B cell (primary cell): ENCODE measurements at regions not wholly inside any gene's neighbourhood (a gene's known extent, or its start where the extent isn't known, plus 50 kb on each side); places are given as distances from the start of the nearest gene placed in this dataset.

ENCODE experiments used
- ATAC-seq: fragments of 200-7000 bp; cut with Tn5 transposase; one replicate; pipeline ENCODE4 v1.10.0; 2021; ENCODE audit warnings: low read depth, mild to moderate bottlenecking, moderate number of reproducible peaks, moderate library complexity
- CTCF ChIA-PET: fragments of 350-600 bp; sonication (Branson Sonifier 250); formaldehyde crosslinking; loops from one replicate; lab custom pipeline; 2021; ENCODE audit warnings: antibody characterized with exemption, inconsistent platforms; lab: Charles Lee
- POLR2A ChIA-PET: fragments of 350-600 bp; sonication (Branson Sonifier 250); formaldehyde crosslinking; loops from one replicate; lab custom pipeline; 2021; ENCODE audit warnings: antibody characterized with exemption; lab: Charles Lee
- DNase-seq: peaks from one replicate; pipeline ENCODE4 v3.0.0; 2013
- H2AFZ ChIP-seq: 2 replicates; pipeline ENCODE4 v1.6.1; 2012; ENCODE audit warnings: mild to moderate bottlenecking, low read depth, low read length; ENCODE audit not compliant: insufficient read depth, poor library complexity, severe bottlenecking
- H3K27ac ChIP-seq, 2 donors: 1 replicate in 1 of 2; 2 replicates in 1 of 2; pipeline ENCODE4 v1.5.1; 2012 to 2013; ENCODE audit warnings: low read length in 2 of 2, mild to moderate bottlenecking in 2 of 2, moderate library complexity in 1 of 2
- H3K27me3 ChIP-seq, 4 experiments: fragments of 200-600 bp in 1 of 4; sonication (generic) in 1 of 4; replicated peaks in 1 of 4; 1 replicate in 2 of 4; 2 replicates in 2 of 4; pipeline versions ENCODE4 v1.6.1 to v1.7.0; 2013 to 2016; ENCODE audit warnings: low read length in 3 of 4, mild to moderate bottlenecking in 2 of 4, mixed read lengths in 1 of 4, moderate library complexity in 1 of 4; ENCODE audit not compliant: insufficient read depth in 4 of 4, control insufficient read depth in 3 of 4; ENCODE audit errors: control extremely low read depth in 1 of 4
- H3K36me3 ChIP-seq, 2 experiments: replicated peaks in 1 of 2; 1 replicate in 1 of 2; 2 replicates in 1 of 2; pipeline versions ENCODE4 v1.6.1 to v1.7.1; 2013; ENCODE audit warnings: low read length in 1 of 2; ENCODE audit not compliant: insufficient read depth in 2 of 2, control insufficient read depth in 1 of 2; ENCODE audit errors: control extremely low read depth in 1 of 2, extremely low read depth in 1 of 2
- H3K4me1 ChIP-seq, 2 donors: fragments of 200-600 bp in 1 of 2; sonication (generic) in 1 of 2; 1 replicate in 1 of 2; 2 replicates in 1 of 2; pipeline versions ENCODE4 v1.5.1 to v1.6.1; 2013 to 2017; ENCODE audit warnings: low read length in 2 of 2; ENCODE audit not compliant: control insufficient read depth in 2 of 2, insufficient read depth in 2 of 2
- H3K4me2 ChIP-seq: replicated peaks from 2 replicates; pipeline ENCODE3; 2012; ENCODE audit warnings: mild to moderate bottlenecking, low read depth, low read length; ENCODE audit not compliant: poor library complexity, severe bottlenecking
- H3K4me3 ChIP-seq, 5 experiments: fragments of 200-600 bp in 1 of 5; sonication (generic) in 1 of 5; 1 replicate in 3 of 5; 2 replicates in 2 of 5; pipeline versions ENCODE4 v1.5.1 to v1.7.0; 2011 to 2016; ENCODE audit warnings: low read length in 4 of 5, mild to moderate bottlenecking in 4 of 5, low read depth in 2 of 5, control low read depth in 1 of 5, moderate library complexity in 1 of 5; ENCODE audit not compliant: insufficient read depth in 1 of 5; ENCODE audit errors: control extremely low read depth in 1 of 5, extremely low read depth in 1 of 5
- H3K79me2 ChIP-seq: fragments of 200-600 bp; sonication (generic); one replicate; pipeline ENCODE4 v1.6.0; 2016; ENCODE audit warnings: low read length; ENCODE audit not compliant: control insufficient read depth, insufficient read depth
- H3K9ac ChIP-seq: fragments of 200-600 bp; sonication (generic); 2 replicates; pipeline ENCODE4 v1.6.1; 2017; ENCODE audit warnings: mild to moderate bottlenecking, low read length, moderate library complexity
- H3K9me3 ChIP-seq, 3 donors: one replicate each; pipeline versions ENCODE4 v1.6.1 to v1.7.1; 2013; ENCODE audit warnings: low read length in 2 of 3; ENCODE audit not compliant: control insufficient read depth in 2 of 3, insufficient read depth in 1 of 3; ENCODE audit errors: control extremely low read depth in 1 of 3
- H4K20me1 ChIP-seq: 2 replicates; pipeline ENCODE4 v1.6.0; 2012; ENCODE audit warnings: mild to moderate bottlenecking, low read length; ENCODE audit not compliant: insufficient read depth, control insufficient read depth, poor library complexity, severe bottlenecking
- H3K27ac Mint-ChIP-seq: one replicate; pipeline ENCODE4 v1.8.0; 2021; ENCODE audit warnings: mixed read lengths
- H3K27me3 Mint-ChIP-seq: one replicate; pipeline ENCODE4 v1.8.0; 2021; ENCODE audit warnings: mixed read lengths
- H3K4me1 Mint-ChIP-seq: one replicate; pipeline ENCODE4 v1.8.0; 2021; ENCODE audit warnings: mixed read lengths
- H3K4me3 Mint-ChIP-seq: one replicate; pipeline ENCODE4 v1.8.0; 2021; ENCODE audit warnings: mixed read lengths
- H3K9me3 Mint-ChIP-seq: one replicate; pipeline ENCODE4 v1.8.0; 2022; ENCODE audit warnings: mixed read lengths; ENCODE audit not compliant: insufficient read depth
- CTCF ChIP-seq: fragments of 200-600 bp; IDR thresholded peaks from one replicate; pipeline ENCODE4 v1.8.0; 2022; ENCODE audit warnings: antibody characterized with exemption, mild to moderate bottlenecking
- EZH2 ChIP-seq: IDR thresholded peaks from 2 replicates; pipeline ENCODE4 v1.6.1; 2012; ENCODE audit warnings: borderline replicate concordance, low read depth, mild to moderate bottlenecking, moderate library complexity, low read length; ENCODE audit not compliant: insufficient read depth, poor library complexity, severe bottlenecking
- WGBS: methylation state at CpG from one replicate; pipeline ENCODE4 v1.1.5; 2013; ENCODE audit warnings: missing lambda C conversion rate; ENCODE audit not compliant: insufficient coverage; 5-methylcytosine and 5-hydroxymethylcytosine counted together
- intact Hi-C: fragments of 100-400 bp; cut with micrococcal nuclease; formaldehyde crosslinking; loops from one replicate; pipeline ENCODE4 v1.10.0; 2022

GRCh38 chr6:140923048-140923447, 1209.7 kb upstream of the GJE1 start:
- ChIA-PET CTCF (no interaction called here), POLR2A (no interaction called here)
- TF ChIP-seq EZH2: no peak
- TF ChIP-seq CTCF: no peak
- Histone ChIP-seq H4K20me1 (no peaks in the 10 kb centered on the region), H3K4me3 (no peak overlapping the region), H3K4me1 (no peaks in the 10 kb centered on the region), H3K79me2 (no peaks in the 10 kb centered on the region), H3K9ac (no peak overlapping the region), H2AFZ (no peak overlapping the region), H3K9me3 (no peaks in the 10 kb centered on the region), H3K27ac (no peak overlapping the region), H3K4me2 (no peak overlapping the region), H3K27me3 (no peaks in the 10 kb centered on the region), H3K36me3 (no peaks in the 10 kb centered on the region)
- H3K27ac Mint-ChIP-seq: no peak overlapping the region
- no peak for DNase-seq
- no CpG with 5 or more reads among the region's 1 CpG for WGBS
- H3K4me1 Mint-ChIP-seq: no peaks in the 10 kb centered on the region
- no peaks in the 10 kb centered on the region for H3K27me3 Mint-ChIP-seq
- intact Hi-C loops: no loop called here
- no peak overlapping the region for H3K4me3 Mint-ChIP-seq
- H3K9me3 Mint-ChIP-seq: no peaks in the 10 kb centered on the region
- ATAC-seq: no peak

DNA sequence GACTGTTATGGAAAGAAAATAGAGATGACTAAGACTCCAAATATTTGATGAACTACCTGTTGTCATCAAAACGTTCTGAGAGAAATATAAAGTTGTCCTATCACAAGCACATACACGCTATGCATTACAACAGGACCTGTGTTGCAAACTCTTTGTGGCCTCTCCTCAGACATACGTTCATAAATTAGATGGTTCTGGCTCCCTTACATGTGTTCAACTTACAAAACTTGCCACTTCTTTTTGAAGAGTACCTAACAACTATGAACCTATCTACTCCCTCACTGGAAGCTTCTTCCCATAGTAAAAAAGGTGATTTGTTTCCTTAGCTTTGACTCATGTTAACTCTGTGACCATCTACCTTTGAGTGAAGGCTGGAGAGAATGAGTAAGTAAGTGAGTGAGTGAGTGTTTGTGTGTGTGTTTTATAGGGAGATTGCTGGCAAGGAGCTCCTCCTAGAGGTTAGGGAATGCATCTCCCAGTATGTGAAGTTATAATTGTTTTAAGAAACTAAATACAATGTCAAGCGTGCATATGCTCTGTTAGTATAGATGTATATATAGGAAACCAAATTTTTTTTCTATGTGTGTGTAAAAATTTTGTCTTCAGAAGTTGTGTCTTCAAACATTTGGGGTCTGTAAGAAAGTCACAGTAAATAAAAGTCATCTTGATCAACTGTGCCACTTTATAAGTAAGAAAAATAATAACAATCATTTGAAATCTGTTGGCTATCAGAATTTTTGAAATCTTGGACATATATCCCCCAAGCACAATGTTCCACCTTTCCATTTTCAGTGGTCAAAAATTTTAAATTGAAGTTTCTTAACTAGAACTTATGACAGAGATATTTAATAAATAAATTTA, 1211.1 kb upstream of the GJE1 start:
- WGBS: 100% methylated on average over 1 of the region's 4 CpGs
- no peaks in the 10 kb centered on the region for H3K4me1 Mint-ChIP-seq
- no peaks in the 10 kb centered on the region for H3K9me3 Mint-ChIP-seq
- H3K27ac Mint-ChIP-seq: no peak overlapping the region
- H3K79me2 ChIP-seq: no peaks in the 10 kb centered on the region
- intact Hi-C loops: no loop called here
- CTCF ChIA-PET: no interaction called here
- ATAC-seq (no peak), DNase-seq (no peak)
- POLR2A ChIA-PET: no interaction called here
- no peak overlapping the region for H3K4me2 ChIP-seq
- no peaks in the 10 kb centered on the region for H3K27me3 Mint-ChIP-seq
- H3K27ac ChIP-seq: no peak overlapping the region
- no peaks in the 10 kb centered on the region for H4K20me1 ChIP-seq
- no peak overlapping the region for H3K4me3 Mint-ChIP-seq
- H2AFZ ChIP-seq: no peak overlapping the region
- H3K9me3 ChIP-seq: no peaks in the 10 kb centered on the region
- no peak overlapping the region for H3K9ac ChIP-seq
- H3K4me3 ChIP-seq: no peak overlapping the region
- TF ChIP-seq EZH2 (no peak), CTCF (no peak)
- no peaks in the 10 kb centered on the region for H3K4me1 ChIP-seq
- no peaks in the 10 kb centered on the region for H3K36me3 ChIP-seq
- H3K27me3 ChIP-seq: no peaks in the 10 kb centered on the region
